GM23338 (cell line): ENCODE measurements at regions not wholly inside any gene's neighbourhood (a gene's known extent, or its start where the extent isn't known, plus 50 kb on each side); places are given as distances from the start of the nearest gene placed in this dataset.

Experiments
- ATAC-seq: fragments of 200-7000 bp; cut with Tn5 transposase; 3 replicates; pipeline ENCODE4 v1.9.1; 2020
- DNase-seq: peaks from one replicate; pipeline ENCODE4 v3.0.0-alpha.2; 2015; ENCODE audit warnings: low spot score
- H2AFZ ChIP-seq: fragments of 200-600 bp; sonication (generic); 2 replicates; pipeline ENCODE4 v1.8.0; 2016; ENCODE audit warnings: antibody characterized with exemption, mild to moderate bottlenecking, moderate library complexity
- H3F3A ChIP-seq: fragments of 200-600 bp; sonication (generic); replicated peaks from 2 replicates; pipeline ENCODE4 v1.8.0; 2017; ENCODE audit warnings: antibody characterized with exemption, mixed run types, low read depth
- H3K27ac ChIP-seq: fragments of 200-600 bp; sonication (generic); 2 replicates; pipeline ENCODE4 v1.6.1; 2016; ENCODE audit warnings: low read depth
- H3K27me3 ChIP-seq: fragments of 200-600 bp; sonication (generic); 2 replicates; pipeline ENCODE4 v1.8.0; 2016; ENCODE audit warnings: mild to moderate bottlenecking, mixed run types, moderate library complexity; ENCODE audit not compliant: insufficient read depth
- H3K36me3 ChIP-seq: fragments of 200-600 bp; sonication (generic); 2 replicates; pipeline ENCODE4 v1.8.0; 2016; ENCODE audit warnings: mild to moderate bottlenecking; ENCODE audit not compliant: insufficient read depth
- H3K4me1 ChIP-seq: fragments of 200-600 bp; sonication (generic); 2 replicates; pipeline ENCODE4 v1.8.0; 2016; ENCODE audit warnings: mild to moderate bottlenecking, moderate library complexity; ENCODE audit not compliant: insufficient read depth
- H3K4me2 ChIP-seq: fragments of 200-600 bp; sonication (generic); 2 replicates; pipeline ENCODE4 v1.7.1; 2017; ENCODE audit warnings: mixed run types
- H3K4me3 ChIP-seq: fragments of 200-600 bp; sonication (generic); 2 replicates; pipeline ENCODE4 v1.6.1; 2016; ENCODE audit warnings: mixed run types
- H3K79me2 ChIP-seq: fragments of 200-600 bp; sonication (generic); replicated peaks from 2 replicates; pipeline ENCODE4 v1.8.0; 2017; ENCODE audit warnings: mild to moderate bottlenecking; ENCODE audit not compliant: insufficient read depth
- H3K9me2 ChIP-seq: fragments of 200-600 bp; sonication (generic); 2 replicates; pipeline ENCODE4 v1.8.0; 2017; ENCODE audit not compliant: insufficient read depth
- H4K20me1 ChIP-seq: fragments of 200-600 bp; sonication (generic); replicated peaks from 2 replicates; pipeline ENCODE4 v1.8.0; 2017; ENCODE audit warnings: mild to moderate bottlenecking; ENCODE audit not compliant: insufficient read depth
- H3K27ac Mint-ChIP-seq: 2 replicates; pipeline ENCODE4 v1.8.0; 2020; ENCODE audit warnings: inconsistent platforms, mild to moderate bottlenecking, moderate library complexity, mixed read lengths
- H3K27me3 Mint-ChIP-seq: 3 replicates; pipeline ENCODE4 v1.8.0; 2022; ENCODE audit warnings: low read depth, mild to moderate bottlenecking, moderate library complexity, mixed read lengths, inconsistent platforms; ENCODE audit not compliant: insufficient read depth, poor library complexity
- H3K36me3 Mint-ChIP-seq: 3 replicates; pipeline ENCODE4 v1.8.0; 2021; ENCODE audit warnings: low read depth, mild to moderate bottlenecking, inconsistent platforms, moderate library complexity, mixed read lengths
- H3K4me1 Mint-ChIP-seq: 3 replicates; pipeline ENCODE4 v1.8.0; 2020; ENCODE audit warnings: mild to moderate bottlenecking, inconsistent platforms, mixed read lengths
- H3K4me3 Mint-ChIP-seq: 3 replicates; pipeline ENCODE4 v1.8.0; 2021; ENCODE audit warnings: moderate library complexity, mild to moderate bottlenecking, inconsistent platforms, mixed read lengths
- H3K9me3 Mint-ChIP-seq: 3 replicates; pipeline ENCODE4 v1.8.0; 2020; ENCODE audit warnings: moderate library complexity, mild to moderate bottlenecking, inconsistent platforms, mixed read lengths
- EZH2 ChIP-seq: fragments of 200-600 bp; sonication (generic); IDR thresholded peaks from one replicate; pipeline ENCODE4 v1.8.0; 2017; ENCODE audit warnings: antibody characterized with exemption, mild to moderate bottlenecking, low read depth; ENCODE audit not compliant: unreplicated experiment
- EZH2phosphoT487 ChIP-seq: fragments of 200-600 bp; sonication (generic); IDR thresholded peaks from one replicate; pipeline ENCODE4 v1.8.1; 2018; ENCODE audit warnings: antibody characterized with exemption; ENCODE audit not compliant: unreplicated experiment
- JUNB ChIP-seq: IDR thresholded peaks from one replicate; pipeline ENCODE4 v1.6.1; 2016; ENCODE audit warnings: antibody characterized with exemption; ENCODE audit not compliant: unreplicated experiment
- POLR2AphosphoS5 ChIP-seq: IDR thresholded peaks from 2 replicates; pipeline ENCODE4 v1.6.1; 2016; ENCODE audit warnings: antibody characterized with exemption, low read depth
- STAT1 ChIP-seq: IDR thresholded peaks from one replicate; pipeline ENCODE4 v1.6.1; 2016; ENCODE audit warnings: antibody characterized with exemption; ENCODE audit not compliant: unreplicated experiment
- TF ChIP-seq, protein P1 (sequence below): fragments of 250-450 bp; sonication (Bioruptor Pico); IDR thresholded peaks from 2 replicates; pipeline ENCODE4 v1.5.0; 2020; ENCODE audit warnings: mild to moderate bottlenecking, moderate library complexity
- TF ChIP-seq, protein P2 (sequence below), 2 experiments: fragments of 200-600 bp in 1 of 2; sonication (generic) in 1 of 2; conservative IDR thresholded peaks; 2 replicates each; pipeline versions ENCODE4 v1.5.1 to v1.6.1; 2016 to 2017; ENCODE audit warnings: antibody characterized with exemption in 2 of 2, low read depth in 2 of 2, mild to moderate bottlenecking in 2 of 2, moderate library complexity in 1 of 2

DNA sequence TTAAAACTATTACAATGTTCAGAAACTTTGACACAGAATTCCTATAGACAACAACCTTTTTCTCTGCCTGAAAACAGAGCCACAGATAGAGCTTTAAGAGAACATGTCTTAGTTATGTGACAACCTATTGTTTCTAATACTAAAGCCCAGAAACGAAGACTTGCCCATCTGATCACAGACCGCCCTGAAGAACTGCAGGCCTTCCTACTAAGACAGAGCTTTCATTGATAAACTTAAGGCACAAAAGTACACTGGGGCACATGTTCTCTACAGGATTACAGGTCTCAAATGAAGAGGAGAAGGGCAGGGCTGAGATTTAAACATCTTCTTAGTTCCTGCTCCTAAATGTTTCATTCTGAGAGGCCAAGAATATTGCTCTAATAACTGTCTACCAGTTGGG, 452.7 kb downstream of the KCNT2 start (continued):
- TF ChIP-seq, protein P1, sequence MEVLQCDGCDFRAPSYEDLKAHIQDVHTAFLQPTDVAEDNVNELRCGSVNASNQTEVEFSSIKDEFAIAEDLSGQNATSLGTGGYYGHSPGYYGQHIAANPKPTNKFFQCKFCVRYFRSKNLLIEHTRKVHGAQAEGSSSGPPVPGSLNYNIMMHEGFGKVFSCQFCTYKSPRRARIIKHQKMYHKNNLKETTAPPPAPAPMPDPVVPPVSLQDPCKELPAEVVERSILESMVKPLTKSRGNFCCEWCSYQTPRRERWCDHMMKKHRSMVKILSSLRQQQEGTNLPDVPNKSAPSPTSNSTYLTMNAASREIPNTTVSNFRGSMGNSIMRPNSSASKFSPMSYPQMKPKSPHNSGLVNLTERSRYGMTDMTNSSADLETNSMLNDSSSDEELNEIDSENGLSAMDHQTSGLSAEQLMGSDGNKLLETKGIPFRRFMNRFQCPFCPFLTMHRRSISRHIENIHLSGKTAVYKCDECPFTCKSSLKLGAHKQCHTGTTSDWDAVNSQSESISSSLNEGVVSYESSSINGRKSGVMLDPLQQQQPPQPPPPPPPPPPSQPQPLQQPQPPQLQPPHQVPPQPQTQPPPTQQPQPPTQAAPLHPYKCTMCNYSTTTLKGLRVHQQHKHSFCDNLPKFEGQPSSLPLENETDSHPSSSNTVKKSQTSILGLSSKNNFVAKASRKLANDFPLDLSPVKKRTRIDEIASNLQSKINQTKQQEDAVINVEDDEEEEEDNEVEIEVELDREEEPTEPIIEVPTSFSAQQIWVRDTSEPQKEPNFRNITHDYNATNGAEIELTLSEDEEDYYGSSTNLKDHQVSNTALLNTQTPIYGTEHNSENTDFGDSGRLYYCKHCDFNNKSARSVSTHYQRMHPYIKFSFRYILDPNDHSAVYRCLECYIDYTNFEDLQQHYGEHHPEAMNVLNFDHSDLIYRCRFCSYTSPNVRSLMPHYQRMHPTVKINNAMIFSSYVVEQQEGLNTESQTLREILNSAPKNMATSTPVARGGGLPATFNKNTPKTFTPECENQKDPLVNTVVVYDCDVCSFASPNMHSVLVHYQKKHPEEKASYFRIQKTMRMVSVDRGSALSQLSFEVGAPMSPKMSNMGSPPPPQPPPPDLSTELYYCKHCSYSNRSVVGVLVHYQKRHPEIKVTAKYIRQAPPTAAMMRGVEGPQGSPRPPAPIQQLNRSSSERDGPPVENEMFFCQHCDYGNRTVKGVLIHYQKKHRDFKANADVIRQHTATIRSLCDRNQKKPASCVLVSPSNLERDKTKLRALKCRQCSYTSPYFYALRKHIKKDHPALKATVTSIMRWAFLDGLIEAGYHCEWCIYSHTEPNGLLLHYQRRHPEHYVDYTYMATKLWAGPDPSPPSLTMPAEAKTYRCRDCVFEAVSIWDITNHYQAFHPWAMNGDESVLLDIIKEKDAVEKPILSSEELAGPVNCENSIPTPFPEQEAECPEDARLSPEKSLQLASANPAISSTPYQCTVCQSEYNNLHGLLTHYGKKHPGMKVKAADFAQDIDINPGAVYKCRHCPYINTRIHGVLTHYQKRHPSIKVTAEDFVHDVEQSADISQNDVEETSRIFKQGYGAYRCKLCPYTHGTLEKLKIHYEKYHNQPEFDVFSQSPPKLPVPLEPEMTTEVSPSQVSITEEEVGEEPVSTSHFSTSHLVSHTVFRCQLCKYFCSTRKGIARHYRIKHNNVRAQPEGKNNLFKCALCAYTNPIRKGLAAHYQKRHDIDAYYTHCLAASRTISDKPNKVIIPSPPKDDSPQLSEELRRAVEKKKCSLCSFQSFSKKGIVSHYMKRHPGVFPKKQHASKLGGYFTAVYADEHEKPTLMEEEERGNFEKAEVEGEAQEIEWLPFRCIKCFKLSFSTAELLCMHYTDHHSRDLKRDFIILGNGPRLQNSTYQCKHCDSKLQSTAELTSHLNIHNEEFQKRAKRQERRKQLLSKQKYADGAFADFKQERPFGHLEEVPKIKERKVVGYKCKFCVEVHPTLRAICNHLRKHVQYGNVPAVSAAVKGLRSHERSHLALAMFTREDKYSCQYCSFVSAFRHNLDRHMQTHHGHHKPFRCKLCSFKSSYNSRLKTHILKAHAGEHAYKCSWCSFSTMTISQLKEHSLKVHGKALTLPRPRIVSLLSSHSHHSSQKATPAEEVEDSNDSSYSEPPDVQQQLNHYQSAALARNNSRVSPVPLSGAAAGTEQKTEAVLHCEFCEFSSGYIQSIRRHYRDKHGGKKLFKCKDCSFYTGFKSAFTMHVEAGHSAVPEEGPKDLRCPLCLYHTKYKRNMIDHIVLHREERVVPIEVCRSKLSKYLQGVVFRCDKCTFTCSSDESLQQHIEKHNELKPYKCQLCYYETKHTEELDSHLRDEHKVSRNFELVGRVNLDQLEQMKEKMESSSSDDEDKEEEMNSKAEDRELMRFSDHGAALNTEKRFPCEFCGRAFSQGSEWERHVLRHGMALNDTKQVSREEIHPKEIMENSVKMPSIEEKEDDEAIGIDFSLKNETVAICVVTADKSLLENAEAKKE (CRISPR knock-in tag): no peak
- TF ChIP-seq EZH2 (no peak), STAT1 (no peak), EZH2phosphoT487 (no peak), JUNB (no peak)
- TF ChIP-seq, protein P2, sequence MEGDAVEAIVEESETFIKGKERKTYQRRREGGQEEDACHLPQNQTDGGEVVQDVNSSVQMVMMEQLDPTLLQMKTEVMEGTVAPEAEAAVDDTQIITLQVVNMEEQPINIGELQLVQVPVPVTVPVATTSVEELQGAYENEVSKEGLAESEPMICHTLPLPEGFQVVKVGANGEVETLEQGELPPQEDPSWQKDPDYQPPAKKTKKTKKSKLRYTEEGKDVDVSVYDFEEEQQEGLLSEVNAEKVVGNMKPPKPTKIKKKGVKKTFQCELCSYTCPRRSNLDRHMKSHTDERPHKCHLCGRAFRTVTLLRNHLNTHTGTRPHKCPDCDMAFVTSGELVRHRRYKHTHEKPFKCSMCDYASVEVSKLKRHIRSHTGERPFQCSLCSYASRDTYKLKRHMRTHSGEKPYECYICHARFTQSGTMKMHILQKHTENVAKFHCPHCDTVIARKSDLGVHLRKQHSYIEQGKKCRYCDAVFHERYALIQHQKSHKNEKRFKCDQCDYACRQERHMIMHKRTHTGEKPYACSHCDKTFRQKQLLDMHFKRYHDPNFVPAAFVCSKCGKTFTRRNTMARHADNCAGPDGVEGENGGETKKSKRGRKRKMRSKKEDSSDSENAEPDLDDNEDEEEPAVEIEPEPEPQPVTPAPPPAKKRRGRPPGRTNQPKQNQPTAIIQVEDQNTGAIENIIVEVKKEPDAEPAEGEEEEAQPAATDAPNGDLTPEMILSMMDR (conservative IDR thresholded peaks at IDR 0.05; ENCODE audit: low read depth in 2 of 2): no peak

DNA sequence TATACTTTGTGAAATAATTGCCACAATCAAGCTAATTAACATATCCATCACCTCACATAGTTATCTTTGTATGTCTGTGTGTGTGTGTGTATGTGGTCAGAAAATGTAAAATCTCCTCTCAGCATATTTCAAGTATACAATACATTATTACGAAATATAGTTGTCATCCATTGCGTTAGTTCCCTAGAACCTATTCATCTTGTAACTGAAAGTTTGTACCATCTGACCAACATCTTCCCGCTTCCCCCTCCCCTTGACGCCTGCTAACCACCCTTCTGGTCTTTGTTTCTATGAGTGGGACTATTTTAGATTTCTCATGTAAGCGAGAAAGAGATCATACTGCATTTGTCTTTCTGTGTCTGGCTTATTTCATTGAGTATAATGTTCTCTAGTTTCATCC, 455.3 kb downstream of the KCNT2 start:
- Mint-ChIP-seq H3K4me3 (no peak overlapping the region), H3K9me3 (no peaks in the 10 kb centered on the region), H3K27ac (no peak overlapping the region), H3K36me3 (no peaks in the 10 kb centered on the region), H3K27me3 (no peaks in the 10 kb centered on the region), H3K4me1 (no peaks in the 10 kb centered on the region; the same call in 2 of the 3 replicates)
- H3K9me2 ChIP-seq: no peaks in the 10 kb centered on the region
- no peaks in the 10 kb centered on the region for H4K20me1 ChIP-seq
- no peak overlapping the region for H3K27ac ChIP-seq
- H3K27me3 ChIP-seq: no peaks in the 10 kb centered on the region
- no peaks in the 10 kb centered on the region for H3K4me1 ChIP-seq
- no peak overlapping the region for H3K4me2 ChIP-seq
- no peak for TF ChIP-seq EZH2
- no peak for TF ChIP-seq POLR2AphosphoS5
- no peak for ATAC-seq
- H2AFZ ChIP-seq: no peak overlapping the region
- H3F3A ChIP-seq: no peaks in the 10 kb centered on the region
- no peak overlapping the region for H3K4me3 ChIP-seq
- no peak for DNase-seq
- no peaks in the 10 kb centered on the region for H3K79me2 ChIP-seq
- no peaks in the 10 kb centered on the region for H3K36me3 ChIP-seq
